Activated naive CD4-positive, alpha-beta T cell (primary cell): ENCODE measurements at regions not wholly inside any gene's neighbourhood (a gene's known extent, or its start where the extent isn't known, plus 50 kb on each side); places are given as distances from the start of the nearest gene placed in this dataset.
"Not testable (repeated sequence)": the region's sequence is repeated elsewhere in the genome, so short reads cannot be mapped to it uniquely, and the experiment has no call there.

Experiments
- DNase-seq, 4 experiments: peaks; one replicate each; lab custom pipeline; 2025; lab: John Stamatoyannopoulos, UW

DNA sequence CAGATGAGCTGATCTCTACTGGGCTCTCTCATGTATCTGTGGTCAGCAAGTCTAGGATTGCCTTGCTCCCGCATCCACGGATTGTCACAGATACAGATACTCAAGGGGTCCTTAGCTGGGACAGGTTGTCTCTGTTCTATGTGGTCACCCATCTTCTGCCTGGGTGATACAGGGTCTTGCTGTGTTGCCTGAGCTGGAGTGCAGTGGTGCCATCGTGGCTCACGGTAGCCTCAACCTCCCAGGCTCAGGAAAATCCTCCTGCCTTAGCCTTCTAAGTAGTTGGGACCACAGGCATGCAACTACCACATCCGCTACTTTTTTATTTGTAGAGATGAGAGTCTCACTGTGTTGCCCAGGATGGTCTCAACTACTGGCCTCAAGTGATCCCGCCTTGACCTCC is 72.5 kb upstream of the ZNF217 start:
- no peak for DNase-seq

DNA sequence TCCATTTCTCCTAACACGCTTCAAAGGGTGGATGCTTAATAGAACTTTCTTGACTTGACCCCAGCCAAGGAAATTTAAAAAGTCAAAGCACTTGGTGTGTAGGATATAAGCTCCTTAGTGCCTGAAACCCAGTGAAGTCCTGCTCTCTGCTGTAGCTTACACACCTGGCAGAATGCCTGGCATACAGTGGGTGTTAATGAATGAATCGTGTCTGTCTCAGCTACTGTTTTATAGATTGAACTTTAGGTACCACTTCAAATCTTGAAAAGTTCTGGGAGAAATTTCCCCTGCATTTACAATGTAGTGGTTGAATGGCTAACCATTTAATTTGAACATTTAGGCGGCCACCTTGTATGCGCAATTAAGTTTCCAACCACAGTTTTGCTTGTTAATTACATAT is 70.5 kb upstream of the ZNF217 start:
- DNase-seq = no peak

DNA sequence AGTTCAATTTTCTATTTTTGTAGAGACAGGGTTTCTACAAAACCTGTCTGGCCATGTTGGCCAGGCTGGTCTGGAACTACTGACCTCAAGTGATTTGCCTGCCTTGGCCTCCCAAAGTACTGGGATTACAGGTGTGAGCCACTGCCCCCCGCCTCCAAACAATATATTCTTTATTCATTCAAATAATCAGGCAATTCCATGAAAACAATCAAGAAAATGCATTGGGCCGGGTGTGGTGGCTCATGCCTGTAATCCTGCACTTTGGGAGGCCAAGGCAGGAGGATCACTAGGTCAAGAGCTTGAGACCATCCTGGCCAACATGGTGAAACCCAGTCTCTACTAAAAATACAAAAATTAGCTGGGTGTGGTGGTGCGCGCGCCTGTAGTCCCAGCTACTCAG is 69.9 kb upstream of the ZNF217 start:
- not testable (repeated sequence) for DNase-seq

DNA sequence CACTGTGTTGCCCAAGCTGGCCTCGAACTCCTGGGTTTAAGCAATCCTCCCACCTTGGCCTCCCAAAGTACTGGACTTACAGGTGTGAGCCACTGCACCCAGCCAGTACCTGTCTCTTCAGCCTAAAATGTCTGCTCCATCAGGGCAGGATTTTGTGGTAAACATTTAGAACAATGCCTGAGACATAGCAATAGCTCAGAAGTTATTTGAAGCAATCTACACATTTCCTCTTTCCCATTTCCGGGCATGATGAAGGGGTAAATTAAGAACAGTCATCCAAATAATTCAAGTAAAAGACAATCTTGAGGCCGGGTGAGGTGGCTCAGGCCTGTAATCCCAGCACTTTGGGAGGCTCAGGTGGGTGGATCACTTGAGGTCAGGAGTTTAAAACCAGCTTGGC is 69.0 kb upstream of the ZNF217 start:
- no peak for DNase-seq

DNA sequence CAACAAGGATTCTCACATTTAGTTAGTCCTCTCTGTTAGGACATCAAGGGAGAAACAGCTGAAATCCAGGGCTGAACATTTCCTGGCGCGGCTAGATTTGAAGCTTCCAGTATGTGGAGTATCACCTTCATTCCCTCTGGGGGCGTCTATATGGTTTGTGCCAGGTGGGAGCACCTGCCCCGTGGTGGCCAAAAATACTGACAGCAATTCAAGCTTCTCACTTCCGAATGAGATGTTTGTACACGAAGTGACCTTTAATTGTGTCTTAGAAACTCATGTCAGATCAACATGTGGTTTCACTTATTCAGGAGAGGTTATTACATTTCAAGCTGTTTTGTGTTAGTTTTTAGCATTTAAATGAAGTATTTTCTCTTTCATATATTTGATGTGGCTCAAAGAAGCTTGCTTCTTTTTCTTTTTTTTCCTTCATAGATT is 67.3 kb upstream of the ZNF217 start:
- no peak for DNase-seq

DNA sequence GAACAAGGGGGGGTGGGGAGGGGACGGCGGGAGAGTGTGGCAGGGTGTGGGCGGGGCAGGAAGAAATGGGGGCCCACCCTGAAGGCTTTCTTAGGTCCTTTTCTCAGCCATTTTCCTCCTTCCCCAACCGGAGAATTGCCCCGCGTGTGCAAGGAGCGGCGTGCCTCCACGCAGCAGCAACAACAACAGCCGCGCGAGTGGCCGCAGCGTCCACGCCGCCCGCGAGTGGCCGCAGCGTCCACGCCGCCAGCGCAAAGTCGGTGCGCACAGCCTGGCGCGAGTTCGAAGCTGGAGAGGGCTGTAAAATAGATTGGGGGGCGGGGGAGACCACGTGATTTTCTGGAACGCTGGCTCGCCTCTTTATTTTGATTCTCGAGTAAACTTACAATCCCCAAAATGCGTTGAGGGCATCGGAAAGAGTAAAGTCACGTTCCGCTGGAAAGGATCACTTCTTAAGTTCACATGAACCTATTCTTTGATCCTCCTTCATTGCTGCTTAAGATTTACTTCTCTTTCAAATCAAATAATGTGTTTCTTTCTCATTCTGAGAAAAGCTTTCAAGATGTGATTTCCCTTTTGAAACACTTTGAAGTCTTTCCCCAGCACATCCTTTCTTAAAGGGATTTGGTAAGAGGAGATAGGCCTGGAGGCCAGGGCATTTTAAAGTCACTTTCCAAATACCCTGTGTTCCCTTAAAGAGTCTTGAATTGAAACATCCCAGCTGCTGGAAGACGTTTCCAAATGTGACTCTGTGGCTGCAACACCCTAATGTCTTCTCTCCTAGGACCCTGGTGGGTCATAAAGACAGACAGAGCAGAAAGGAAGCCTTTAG is 66.7 kb upstream of the ZNF217 start:
- peak in 2 of 4 experiments; percentile 5 to 18 for DNase-seq

DNA sequence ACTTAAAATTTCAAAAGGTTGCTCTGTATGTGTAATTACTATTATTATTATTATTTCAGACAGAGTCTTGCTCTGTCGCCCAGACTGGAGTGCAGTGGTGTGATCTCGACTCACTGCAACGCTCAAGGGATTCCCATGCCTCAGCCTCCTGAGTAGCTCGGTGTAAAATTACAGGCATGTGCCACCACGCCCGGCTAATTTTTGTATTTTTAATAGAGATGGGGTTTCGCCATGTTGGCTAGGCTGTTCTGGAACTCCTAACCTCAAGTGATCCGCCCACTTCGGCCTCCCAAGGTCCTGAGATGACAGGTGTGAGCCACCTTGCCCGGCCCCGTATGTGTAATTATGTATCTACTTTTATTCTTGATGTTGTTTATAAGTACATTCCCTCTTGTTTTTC is 65.3 kb upstream of the ZNF217 start:
- no peak for DNase-seq

DNA sequence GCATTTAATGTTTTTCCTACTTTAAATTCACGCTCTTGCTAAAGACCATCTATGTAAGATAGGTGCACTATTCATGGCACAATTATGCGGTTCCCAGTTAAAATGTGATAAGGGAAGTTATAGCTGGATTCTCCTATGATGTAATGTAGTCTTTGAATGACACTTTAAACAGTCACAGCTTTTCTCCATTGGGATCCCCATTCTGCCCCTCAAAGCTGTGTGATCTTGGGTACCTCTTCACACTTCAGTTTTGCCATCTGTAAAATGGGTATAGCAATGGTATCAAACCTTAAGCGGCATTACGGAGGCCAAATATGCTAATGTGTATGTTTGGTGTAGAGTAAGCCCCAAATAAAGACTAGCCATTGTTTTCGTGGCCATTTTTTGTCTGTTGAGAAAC is 64.7 kb upstream of the ZNF217 start:
- no peak for DNase-seq

DNA sequence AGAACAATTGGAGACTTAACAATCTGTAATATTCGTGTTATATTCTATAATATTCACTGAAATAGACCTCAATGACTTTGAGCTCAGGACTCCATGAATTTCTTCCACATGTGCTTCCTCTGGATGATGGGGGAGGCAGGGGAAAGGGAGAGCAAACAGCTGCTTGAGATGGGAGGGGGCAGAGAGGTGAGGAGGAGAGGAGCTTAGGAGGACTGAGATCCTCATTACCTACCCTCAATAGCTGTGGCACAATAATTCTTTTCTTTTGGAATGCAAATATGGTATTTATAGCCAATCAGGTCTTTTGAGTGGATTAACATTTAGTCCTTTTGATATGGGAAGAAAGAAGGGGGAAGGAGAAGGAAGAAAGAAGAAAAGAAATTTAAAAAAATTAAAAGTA is 64.1 kb upstream of the ZNF217 start:
- DNase-seq = no peak

DNA sequence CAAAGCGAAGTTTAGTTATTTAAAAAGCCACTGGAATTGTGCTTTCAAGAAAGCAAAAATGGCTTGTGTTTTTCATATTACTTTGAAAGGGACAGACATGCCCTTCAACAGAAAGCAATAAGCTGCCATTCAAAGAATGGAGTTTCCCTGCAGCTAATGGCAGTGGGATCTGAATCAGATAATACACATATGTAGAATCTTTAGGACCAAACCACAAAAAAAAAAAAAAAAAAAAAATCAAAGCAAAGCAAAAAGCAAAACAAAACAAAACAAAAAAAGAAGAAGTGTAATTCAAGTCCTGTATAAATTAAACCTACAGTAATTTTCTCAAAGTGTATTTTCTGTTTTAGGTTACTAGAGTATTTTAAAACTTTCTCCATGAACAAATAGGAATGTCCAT is 63.6 kb upstream of the ZNF217 start:
- no peak for DNase-seq

DNA sequence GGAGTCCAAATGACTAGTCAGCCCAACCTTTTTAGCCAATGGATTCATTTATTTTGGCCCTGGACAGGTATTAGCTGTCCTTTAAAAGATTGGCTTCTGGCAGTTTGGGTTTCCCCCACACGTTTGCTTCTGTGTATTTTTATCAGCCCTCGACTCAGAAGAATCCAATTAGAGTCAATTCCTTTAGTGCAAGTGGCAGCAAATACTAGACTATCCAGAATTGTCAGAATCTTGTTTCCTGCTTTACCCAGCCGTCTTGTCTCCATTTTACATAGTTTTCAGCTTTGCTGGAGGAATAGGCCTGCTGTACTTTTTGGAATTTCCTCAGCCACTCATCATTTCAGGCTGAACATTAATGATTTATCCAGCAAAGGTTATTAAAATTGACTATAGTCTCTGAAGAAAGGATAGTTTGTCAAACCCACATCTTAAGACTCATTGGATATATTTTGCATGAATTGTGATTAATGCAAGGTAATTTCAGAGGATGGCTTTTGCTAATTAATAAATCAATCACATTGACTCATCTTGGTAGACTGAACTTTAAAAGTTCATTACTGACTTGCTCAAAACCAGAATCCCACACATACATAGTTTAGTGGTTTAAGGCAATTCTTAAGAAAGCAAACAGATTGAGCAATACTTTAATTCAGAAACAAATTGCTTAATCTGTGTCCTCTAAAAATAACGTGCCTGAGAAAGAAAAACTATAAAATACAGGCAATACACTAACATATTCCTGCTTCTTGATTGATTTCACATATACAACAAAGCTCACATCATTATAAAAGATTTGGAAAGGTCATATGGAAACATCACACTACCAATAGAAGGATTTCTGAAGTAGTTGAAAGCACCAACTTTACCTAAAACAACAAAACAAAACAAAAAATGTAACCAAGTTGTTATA is 62.9 kb upstream of the ZNF217 start:
- no peak for DNase-seq

DNA sequence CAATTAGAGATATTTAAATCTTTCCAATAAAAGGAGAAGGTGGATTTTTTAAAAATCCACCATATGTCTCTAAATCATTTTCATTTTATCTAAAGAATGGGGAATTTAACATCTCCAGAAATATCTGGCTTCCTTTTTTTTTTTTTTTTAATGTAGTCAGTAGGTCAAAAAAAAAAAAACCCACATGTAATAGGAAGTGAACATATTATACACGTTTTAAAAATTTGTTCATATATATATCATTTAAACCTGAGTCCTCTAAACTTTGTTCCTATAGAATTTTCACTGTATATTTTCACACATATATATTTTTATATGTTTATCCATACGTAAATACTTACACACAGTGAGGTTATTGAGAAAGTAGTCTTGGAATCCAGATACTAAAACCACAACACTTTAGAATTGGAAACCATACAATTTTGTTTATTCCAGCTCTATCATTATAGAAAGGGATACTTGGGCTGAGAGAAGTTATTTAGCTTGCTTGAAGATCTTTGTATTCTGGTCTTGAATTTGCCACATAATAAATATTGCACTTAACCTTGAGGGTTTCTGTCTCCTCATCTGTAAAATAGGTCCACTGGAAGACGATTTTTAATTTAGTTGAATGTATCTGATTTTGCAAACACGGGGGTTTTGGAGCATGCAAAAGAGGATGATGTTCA is 62.1 kb upstream of the ZNF217 start:
- no peak for DNase-seq

DNA sequence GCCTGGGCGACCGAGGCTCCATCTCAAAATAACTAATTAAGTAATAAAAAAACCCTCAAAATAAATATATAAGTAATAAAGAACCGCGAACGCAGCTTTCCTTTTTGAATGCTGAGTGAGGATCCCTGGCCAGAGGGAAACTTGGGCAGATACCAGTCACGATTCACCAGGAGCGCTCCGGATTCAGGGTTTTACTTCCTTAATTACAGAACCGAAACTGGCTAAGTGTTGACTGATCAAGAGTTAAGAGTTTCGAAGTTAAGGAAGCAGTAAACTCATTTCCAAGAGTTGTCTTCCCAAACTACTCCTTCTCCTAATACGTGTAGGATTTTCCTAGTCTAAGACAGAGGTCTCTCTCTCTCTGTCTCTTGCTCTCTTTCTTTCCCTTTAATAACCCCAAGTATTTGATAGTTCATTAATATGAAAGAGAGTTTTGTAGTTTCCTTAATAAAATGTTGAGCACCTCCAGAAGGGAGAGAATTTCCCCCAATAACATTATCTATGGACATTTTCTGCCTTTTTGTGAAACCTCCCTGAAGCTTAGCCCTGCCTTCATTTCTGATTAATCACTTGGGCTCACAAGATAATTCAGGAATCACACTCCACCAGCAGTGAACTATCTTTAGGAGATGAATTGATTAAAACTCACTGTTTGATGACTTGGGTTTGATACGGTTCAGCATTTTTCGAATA is 61.4 kb upstream of the ZNF217 start:
- DNase-seq = no peak

DNA sequence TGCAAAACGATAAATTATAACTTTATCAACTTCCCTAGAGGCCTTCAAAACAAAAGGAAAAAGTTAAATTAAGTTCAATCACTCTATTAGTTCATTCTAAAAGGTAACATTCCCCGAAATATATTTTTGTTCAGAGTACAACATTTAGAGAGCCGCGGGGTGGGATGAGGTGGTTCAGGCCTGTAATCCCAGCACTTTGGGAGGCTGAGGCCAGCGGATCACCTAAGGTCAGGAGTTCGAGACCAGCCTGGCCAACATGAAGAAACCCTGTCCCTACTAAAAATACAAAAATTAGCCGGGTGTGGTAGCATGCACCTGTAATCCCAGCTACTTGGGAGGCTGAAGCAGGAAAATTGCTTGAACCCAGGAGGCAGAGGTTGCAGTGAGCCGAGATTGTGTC is 60.9 kb upstream of the ZNF217 start:
- DNase-seq = not testable (repeated sequence)

DNA sequence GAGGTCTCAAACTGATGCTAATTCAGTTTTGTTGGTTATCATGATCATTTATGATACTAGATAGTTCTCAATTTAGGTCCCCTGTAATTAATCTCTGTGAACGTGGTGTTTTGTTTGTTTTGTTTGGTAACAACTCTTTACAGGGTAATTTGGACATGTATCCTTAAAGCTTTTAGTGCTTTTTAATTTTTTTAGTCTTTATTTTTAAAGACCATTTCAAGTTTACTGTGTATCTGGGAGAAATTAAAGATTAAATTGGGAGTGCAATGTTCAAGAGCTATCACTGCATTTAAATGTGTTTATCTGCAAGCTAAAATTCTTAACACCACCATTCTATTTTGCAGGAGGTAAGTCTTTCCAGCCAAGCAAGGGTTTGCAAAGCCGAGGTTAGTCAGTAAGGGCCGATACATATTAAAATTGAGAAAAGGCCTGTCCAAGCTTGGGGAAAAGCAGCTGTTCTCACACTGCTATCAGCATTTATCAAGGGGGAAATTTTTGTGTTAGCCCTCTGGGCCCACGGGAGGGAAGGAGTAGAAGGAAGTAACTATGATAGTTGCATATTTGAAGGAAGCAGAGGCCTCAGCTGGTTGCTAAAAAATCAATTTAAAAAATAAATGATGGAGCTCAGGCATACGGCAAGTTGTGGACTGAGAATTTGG is 59.3 kb upstream of the ZNF217 start:
- DNase-seq = no peak

DNA sequence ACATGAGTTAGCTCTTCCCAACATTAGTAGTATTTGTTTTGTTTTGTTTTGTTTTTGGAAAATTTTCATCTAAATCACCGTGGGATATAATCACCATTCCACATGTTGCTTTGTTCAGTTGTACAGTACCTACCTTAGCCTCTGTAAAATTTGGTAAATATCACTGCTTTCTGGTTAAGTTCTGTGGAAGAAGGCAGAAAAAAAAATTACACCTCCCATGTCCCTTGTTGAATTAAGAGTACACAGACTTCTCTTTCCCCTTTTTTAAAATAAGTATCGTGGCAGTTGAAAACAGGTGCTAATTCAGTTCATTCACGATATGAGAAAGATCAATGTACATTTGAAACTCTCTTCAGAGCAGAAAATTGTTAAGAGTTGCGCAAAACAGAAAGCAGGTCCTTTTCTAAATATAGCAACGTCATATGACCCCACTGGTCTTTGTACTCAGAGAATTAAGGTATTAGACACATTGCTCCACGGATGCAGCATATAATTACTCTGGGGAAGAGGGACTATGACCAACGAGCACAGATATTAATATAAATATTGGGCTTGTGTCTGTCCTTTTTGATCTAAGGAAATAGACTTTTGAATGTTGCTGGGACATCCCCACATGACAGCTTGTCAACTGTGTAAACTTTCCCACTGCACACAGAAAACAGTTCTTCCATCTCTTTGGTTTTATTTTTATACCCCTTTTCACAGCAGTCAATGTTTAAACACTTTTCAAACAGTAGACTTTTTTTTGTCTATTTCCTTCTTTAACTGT is 58.6 kb upstream of the ZNF217 start:
- no peak for DNase-seq

DNA sequence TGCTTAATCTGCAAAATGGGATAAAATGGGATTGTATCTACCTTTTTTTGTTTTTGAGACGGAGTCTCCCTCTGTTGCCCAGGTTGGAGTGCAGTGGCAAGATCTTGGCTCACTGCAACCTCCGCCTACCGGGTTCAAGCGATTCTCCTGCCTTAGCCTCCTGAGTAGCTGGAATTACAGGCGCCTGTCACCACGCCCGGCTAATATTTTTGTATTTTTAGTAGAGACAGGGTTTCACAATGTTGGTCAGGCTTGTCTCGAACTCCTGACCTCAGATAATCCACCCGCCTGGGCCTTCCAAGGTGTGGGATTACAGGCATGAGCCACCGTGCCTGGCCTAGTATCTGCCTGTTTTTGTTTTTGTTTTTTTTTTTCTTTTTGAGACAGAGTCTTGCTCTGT is 55.9 kb upstream of the ZNF217 start:
- not testable (repeated sequence) for DNase-seq

DNA sequence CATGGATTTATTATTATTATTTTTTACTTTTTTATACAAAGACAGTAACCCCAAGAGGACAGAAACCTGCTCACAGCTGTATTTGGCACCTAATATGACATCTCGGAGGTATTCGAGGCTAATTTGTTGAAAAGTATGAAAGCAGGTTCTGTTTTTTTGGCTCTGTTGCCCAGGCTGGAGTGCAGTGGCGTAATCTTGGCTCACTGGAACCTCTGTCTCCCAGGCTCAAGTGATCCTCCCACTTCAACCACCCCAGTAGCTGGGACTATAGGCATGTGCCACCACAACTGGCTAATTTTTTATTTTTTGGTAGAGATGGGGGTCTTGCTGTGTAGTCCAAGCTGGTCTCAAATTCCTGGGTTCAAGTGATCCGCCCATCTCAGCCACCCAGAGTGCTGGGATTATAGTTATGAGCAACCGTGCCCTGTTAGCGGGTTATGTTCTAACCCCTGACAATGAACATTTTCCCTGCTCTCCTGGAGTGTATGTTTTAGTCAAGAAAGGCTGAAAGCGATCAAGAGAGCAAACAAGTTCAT is 53.7 kb upstream of the ZNF217 start:
- DNase-seq = no peak

DNA sequence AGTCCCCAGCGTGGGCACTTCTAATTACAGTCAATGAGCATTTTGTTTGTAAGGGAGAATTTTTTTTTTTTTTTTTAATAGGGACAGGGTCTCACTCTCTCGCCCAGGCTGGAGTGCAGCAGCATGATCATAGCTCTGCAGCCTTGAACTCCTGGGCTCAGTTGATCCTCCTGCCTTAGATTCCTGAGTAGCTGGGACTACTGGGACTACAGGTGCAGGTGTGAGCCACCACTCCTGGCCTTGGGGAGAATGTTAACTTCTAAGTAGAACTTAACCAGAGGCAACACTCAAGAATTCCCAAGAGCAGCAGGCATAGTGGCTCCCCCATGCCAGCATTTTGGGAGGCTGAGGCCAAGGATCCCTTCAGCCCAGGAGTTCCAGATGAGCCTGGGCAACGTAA is 52.9 kb upstream of the ZNF217 start:
- DNase-seq = no peak

DNA sequence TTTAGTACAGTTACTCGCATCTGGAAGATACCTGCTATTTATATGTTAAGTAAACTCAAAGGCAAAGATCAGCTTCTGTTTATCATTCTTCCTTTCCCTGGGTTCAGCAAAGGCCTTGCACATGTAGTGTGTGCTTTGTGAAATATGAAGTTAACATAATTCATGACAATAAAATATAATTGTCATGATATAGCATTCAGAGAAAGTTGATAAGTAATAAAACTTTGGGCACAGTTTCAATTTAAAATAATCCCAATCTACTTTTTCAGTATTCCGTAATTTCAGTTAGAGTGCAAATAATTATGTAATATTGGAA is 51.9 kb upstream of the ZNF217 start:
- DNase-seq = no peak

DNA sequence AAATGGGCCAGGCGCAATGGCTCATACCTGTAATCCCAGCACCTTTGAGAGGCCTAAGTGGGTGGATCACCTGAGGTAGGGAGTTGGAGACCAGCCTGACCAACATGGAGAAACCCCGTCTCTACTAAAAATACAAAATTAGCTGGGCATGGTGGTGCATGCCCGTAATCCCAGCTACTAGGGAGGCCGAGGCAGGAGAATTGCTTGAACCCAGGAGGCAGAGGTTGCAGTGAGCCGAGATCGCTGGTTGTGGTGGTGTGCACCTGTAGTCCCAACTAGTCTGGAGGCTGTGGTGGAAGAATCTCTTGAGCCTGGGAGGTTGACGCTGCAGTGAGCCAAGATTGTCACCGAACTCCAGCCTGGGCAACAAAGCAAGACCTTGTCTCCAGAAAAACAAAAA is 50.5 kb upstream of the ZNF217 start:
- not testable (repeated sequence) for DNase-seq
